Caco-2 (cell line): ENCODE measurements at regions not wholly inside any gene's neighbourhood (a gene's known extent, or its start where the extent isn't known, plus 50 kb on each side); places are given as distances from the start of the nearest gene placed in this dataset.

ENCODE experiments used
- BruUV-seq: library from RNA; stranded (reverse); fragments of 400-500 nt; replicated peaks from 2 replicates; lab custom pipeline; 2021; lab: Mats Ljungman, UMichigan
- CTCF ChIA-PET: fragments of 300-600 bp; sonication (Branson Sonifier 250); formaldehyde crosslinking; loops from one replicate; lab custom pipeline; 2022; ENCODE audit warnings: antibody characterized with exemption; lab: Charles Lee
- POLR2A ChIA-PET: fragments of 300-600 bp; sonication (Branson Sonifier 250); formaldehyde crosslinking; loops from one replicate; lab custom pipeline; 2022; ENCODE audit warnings: antibody characterized with exemption; lab: Charles Lee
- DNase-seq, 2 experiments: peaks; one replicate each; pipeline versions ENCODE4 v3.0.0 to v3.0.0-alpha.2; 2020 to 2022
- H3K27me3 ChIP-seq: replicated peaks from 2 replicates; pipeline ENCODE4 v1.6.0; 2011; ENCODE audit warnings: low read length; ENCODE audit not compliant: control insufficient read depth, insufficient read depth
- H3K36me3 ChIP-seq: 2 replicates; pipeline ENCODE4 v1.5.1; 2011; ENCODE audit warnings: low read length; ENCODE audit not compliant: control insufficient read depth, insufficient read depth
- H3K4me1 ChIP-seq: fragments of 250-450 bp; sonication (Bioruptor Pico); 2 replicates; pipeline ENCODE4 v1.5.1; 2020; ENCODE audit warnings: mild to moderate bottlenecking
- H3K4me3 ChIP-seq: 2 replicates; pipeline ENCODE4 v1.5.1; 2011; ENCODE audit warnings: low read depth, mild to moderate bottlenecking, control low read depth, low read length
- H3K9me3 ChIP-seq: fragments of 250-450 bp; sonication (Bioruptor Pico); 2 replicates; pipeline ENCODE4 v1.5.1; 2020; ENCODE audit warnings: mild to moderate bottlenecking, moderate library complexity
- H3K27ac Mint-ChIP-seq: one replicate; pipeline ENCODE4 v1.8.0; 2022; ENCODE audit warnings: mixed read lengths; ENCODE audit not compliant: unreplicated experiment
- H3K27me3 Mint-ChIP-seq: one replicate; pipeline ENCODE4 v1.8.0; 2022; ENCODE audit warnings: mixed read lengths; ENCODE audit not compliant: insufficient read depth, unreplicated experiment
- H3K36me3 Mint-ChIP-seq: one replicate; pipeline ENCODE4 v1.8.0; 2022; ENCODE audit warnings: mild to moderate bottlenecking, mixed read lengths; ENCODE audit not compliant: insufficient read depth, unreplicated experiment
- H3K4me1 Mint-ChIP-seq: one replicate; pipeline ENCODE4 v1.8.0; 2022; ENCODE audit warnings: low read depth, mixed read lengths; ENCODE audit not compliant: unreplicated experiment
- H3K4me3 Mint-ChIP-seq: one replicate; pipeline ENCODE4 v1.8.0; 2022; ENCODE audit warnings: mild to moderate bottlenecking, moderate library complexity, mixed read lengths; ENCODE audit not compliant: unreplicated experiment
- H3K9me3 Mint-ChIP-seq: one replicate; pipeline ENCODE4 v1.8.0; 2022; ENCODE audit warnings: mixed read lengths; ENCODE audit not compliant: unreplicated experiment
- intact Hi-C: fragments of 100-400 bp; cut with micrococcal nuclease; formaldehyde crosslinking; loops from one replicate; pipeline ENCODE4 v1.10.0; 2022; ENCODE audit not compliant: unreplicated experiment
- TF ChIP-seq, protein P1 (sequence below), 2 experiments: fragments of 200-600 bp in 1 of 2; IDR thresholded peaks; 1 replicate in 1 of 2; 2 replicates in 1 of 2; pipeline versions ENCODE4 v1.5.1 to v1.8.0; 2011 to 2022; ENCODE audit warnings: antibody characterized with exemption in 1 of 2, control low read depth in 1 of 2, inconsistent platforms in 1 of 2, low read depth in 1 of 2, low read length in 1 of 2, mild to moderate bottlenecking in 1 of 2, moderate library complexity in 1 of 2; ENCODE audit not compliant: insufficient read depth in 1 of 2, severe bottlenecking in 1 of 2, unreplicated experiment in 1 of 2

DNA sequence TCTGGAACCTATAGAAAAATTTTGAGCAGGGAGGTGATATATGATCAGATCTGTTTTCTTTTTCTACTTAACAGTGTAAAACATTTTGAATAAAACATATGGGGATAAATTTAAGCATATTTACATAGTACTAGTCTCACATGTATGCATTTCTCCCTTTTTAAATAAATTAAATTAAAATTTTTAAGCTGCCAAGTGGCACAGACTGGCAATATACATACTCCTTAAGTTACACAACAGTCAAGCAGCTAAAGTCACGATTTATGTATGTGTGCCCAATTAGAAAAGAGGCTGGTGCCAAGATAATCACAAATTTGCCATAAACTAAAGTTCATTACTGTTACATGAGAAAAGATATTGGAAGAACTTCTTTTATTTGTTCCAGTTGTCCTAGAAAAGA lies 532.0 kb downstream of the RWDD3 start:
- no peaks in the 10 kb centered on the region for H3K4me1 ChIP-seq
- H3K4me1 Mint-ChIP-seq: no peaks in the 10 kb centered on the region
- CTCF ChIA-PET: no interaction called here
- intact Hi-C loops: no loop called here
- H3K4me3 ChIP-seq: no peak overlapping the region
- H3K27me3 ChIP-seq: no peaks in the 10 kb centered on the region
- no peak overlapping the region for H3K4me3 Mint-ChIP-seq
- no peaks in the 10 kb centered on the region for H3K27me3 Mint-ChIP-seq
- H3K9me3 Mint-ChIP-seq: no peaks in the 10 kb centered on the region
- no peak for DNase-seq
- no peaks in the 10 kb centered on the region for H3K36me3 Mint-ChIP-seq
- H3K27ac Mint-ChIP-seq: no peak overlapping the region
- POLR2A ChIA-PET: no interaction called here
- TF ChIP-seq, protein P1, sequence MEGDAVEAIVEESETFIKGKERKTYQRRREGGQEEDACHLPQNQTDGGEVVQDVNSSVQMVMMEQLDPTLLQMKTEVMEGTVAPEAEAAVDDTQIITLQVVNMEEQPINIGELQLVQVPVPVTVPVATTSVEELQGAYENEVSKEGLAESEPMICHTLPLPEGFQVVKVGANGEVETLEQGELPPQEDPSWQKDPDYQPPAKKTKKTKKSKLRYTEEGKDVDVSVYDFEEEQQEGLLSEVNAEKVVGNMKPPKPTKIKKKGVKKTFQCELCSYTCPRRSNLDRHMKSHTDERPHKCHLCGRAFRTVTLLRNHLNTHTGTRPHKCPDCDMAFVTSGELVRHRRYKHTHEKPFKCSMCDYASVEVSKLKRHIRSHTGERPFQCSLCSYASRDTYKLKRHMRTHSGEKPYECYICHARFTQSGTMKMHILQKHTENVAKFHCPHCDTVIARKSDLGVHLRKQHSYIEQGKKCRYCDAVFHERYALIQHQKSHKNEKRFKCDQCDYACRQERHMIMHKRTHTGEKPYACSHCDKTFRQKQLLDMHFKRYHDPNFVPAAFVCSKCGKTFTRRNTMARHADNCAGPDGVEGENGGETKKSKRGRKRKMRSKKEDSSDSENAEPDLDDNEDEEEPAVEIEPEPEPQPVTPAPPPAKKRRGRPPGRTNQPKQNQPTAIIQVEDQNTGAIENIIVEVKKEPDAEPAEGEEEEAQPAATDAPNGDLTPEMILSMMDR (IDR thresholded peaks at IDR 0.05; ENCODE audit: insufficient read depth in 1 of 2, low read depth in 1 of 2, low read length in 1 of 2, severe bottlenecking in 1 of 2, unreplicated experiment in 1 of 2): no peak
- H3K9me3 ChIP-seq: no peaks in the 10 kb centered on the region
- no TSS peak for BruUV-seq
- H3K36me3 ChIP-seq: no peaks in the 10 kb centered on the region

DNA sequence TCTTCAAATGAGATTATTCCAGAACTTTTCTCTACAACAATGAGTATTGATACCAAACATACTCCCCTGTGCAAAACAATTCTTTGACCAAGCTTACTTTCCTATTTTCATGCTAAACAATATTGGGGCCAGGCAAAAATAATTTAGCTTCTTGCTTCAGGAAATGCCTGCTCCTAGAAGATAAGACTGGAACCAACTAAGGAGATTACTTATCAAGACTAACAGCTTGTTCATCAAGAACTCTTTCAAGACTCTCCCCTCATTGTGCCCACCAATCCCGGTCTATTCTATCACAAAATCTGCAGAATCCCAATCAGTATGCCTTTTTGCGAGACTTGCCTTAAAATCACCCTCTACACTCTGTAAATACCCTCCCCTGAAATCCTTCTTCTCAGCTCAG lies 536.6 kb downstream of the RWDD3 start:
- Histone ChIP-seq H3K27me3 (no peaks in the 10 kb centered on the region), H3K4me1 (no peaks in the 10 kb centered on the region), H3K9me3 (no peaks in the 10 kb centered on the region), H3K36me3 (no peaks in the 10 kb centered on the region), H3K4me3 (no peak overlapping the region)
- Mint-ChIP-seq H3K9me3 (no peaks in the 10 kb centered on the region), H3K4me1 (no peaks in the 10 kb centered on the region), H3K4me3 (no peak overlapping the region), H3K27ac (no peak overlapping the region), H3K36me3 (no peaks in the 10 kb centered on the region), H3K27me3 (no peaks in the 10 kb centered on the region)
- intact Hi-C loops: no loop called here
- no peak for DNase-seq
- POLR2A ChIA-PET: no interaction called here
- TF ChIP-seq, protein P1 (IDR thresholded peaks at IDR 0.05; ENCODE audit: insufficient read depth in 1 of 2, low read depth in 1 of 2, low read length in 1 of 2, severe bottlenecking in 1 of 2, unreplicated experiment in 1 of 2): no peak
- BruUV-seq: no TSS peak
- CTCF ChIA-PET: no interaction called here

DNA sequence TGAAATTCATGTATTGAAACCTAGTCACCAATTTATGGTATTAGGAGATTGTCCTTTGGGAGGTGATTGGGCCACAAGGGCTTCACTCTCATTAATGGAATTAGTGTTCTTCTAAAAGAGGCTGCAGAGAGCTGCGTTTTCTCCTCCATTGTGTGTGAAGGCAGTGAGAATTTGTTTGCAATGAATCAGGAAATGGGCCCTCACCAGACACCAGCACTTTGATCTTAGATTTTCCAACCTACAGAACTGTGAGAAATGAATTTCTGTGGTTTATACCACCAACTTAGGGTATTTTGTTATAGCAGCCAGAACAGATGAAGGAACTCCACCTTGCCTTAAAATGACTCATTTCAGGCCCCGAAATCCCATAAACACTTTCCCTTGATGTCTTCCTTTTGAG lies 544.2 kb downstream of the RWDD3 start:
- BruUV-seq: no TSS peak
- no peak overlapping the region for H3K4me3 ChIP-seq
- no peaks in the 10 kb centered on the region for H3K27me3 ChIP-seq
- Mint-ChIP-seq H3K27ac (no peak overlapping the region), H3K9me3 (no peaks in the 10 kb centered on the region), H3K4me3 (no peak overlapping the region), H3K27me3 (no peaks in the 10 kb centered on the region), H3K4me1 (no peaks in the 10 kb centered on the region), H3K36me3 (no peaks in the 10 kb centered on the region)
- no peaks in the 10 kb centered on the region for H3K9me3 ChIP-seq
- no peak for DNase-seq
- intact Hi-C loops: no loop called here
- POLR2A ChIA-PET: no interaction called here
- no peaks in the 10 kb centered on the region for H3K36me3 ChIP-seq
- CTCF ChIA-PET: no interaction called here
- TF ChIP-seq, protein P1 (IDR thresholded peaks at IDR 0.05; ENCODE audit: insufficient read depth in 1 of 2, low read depth in 1 of 2, low read length in 1 of 2, severe bottlenecking in 1 of 2, unreplicated experiment in 1 of 2): no peak
- H3K4me1 ChIP-seq: no peaks in the 10 kb centered on the region
